ENCODE measurements at regions not wholly inside any gene's neighbourhood (a gene's known extent, or its start where the extent isn't known, plus 50 kb on each side); places are given as distances from the start of the nearest gene placed in this dataset.

DNA sequence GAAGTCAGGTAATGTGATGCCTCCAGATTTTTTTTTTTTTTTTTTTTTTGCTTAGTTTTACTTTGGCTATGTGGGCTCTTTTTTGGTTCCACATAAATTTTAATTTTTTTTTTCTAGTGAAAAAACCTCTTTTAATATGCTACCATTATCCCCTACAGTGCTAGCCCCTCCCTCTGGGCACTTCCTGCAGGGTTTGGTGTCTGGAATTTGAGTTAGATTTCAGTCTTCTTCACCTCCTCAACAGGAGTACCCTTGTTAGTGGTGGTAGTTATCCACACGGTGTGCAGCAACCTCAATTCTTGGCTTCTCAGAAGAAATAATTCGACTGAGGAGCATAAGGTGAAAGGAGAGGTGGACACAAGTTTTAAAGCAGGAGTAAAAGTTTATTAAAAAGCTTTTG is 128.8 kb upstream of the SYNCRIP start:
- Histone ChIP-seq H2AK5ac (ENCODE audit: insufficient read length, low read length) (no peak overlapping the region), H3K4me1 (ENCODE audit: insufficient read depth, low read length) (no peaks in the 10 kb centered on the region; the same call in 1 of the 2 replicates), H3K23ac (ENCODE audit: insufficient read length, low read depth, low read length) (no peak overlapping the region), H3K27ac (ENCODE audit: insufficient read length, low read depth, low read length) (no peak overlapping the region), H4K5ac (ENCODE audit: insufficient read length, low read depth, low read length) (no peak overlapping the region), H3K27me3 (ENCODE audit: insufficient read depth, low read length) (no peaks in the 10 kb centered on the region), H2BK120ac (ENCODE audit: low read depth, low read length, poor library complexity, severe bottlenecking) (no peak overlapping the region), H3K23me2 (ENCODE audit: insufficient read length, low read depth, low read length, poor library complexity, severe bottlenecking) (no peaks in the 10 kb centered on the region), H3T11ph (ENCODE audit: low read length) (no peak overlapping the region), H3K56ac (ENCODE audit: insufficient read length, low read depth, low read length) (no peak overlapping the region), H4K20me1 (ENCODE audit: control insufficient read depth, insufficient read depth, insufficient read length) (no peaks in the 10 kb centered on the region), H2AFZ (ENCODE audit: low read length) (no peak overlapping the region), H2BK20ac (ENCODE audit: low read depth, low read length, poor library complexity, severe bottlenecking) (no peak overlapping the region), H4K91ac (ENCODE audit: insufficient read length, low read depth, low read length) (no peak overlapping the region), H2BK12ac (ENCODE audit: insufficient read length, low read depth, low read length) (no peak overlapping the region), H3K14ac (ENCODE audit: insufficient read depth, low read length) (no peak overlapping the region), H3K4ac (ENCODE audit: low read depth, low read length) (no peak overlapping the region), H3K79me1 (ENCODE audit: insufficient read depth, low read depth, low read length, poor library complexity, severe bottlenecking) (no peaks in the 10 kb centered on the region), H4K8ac (replicated peaks; ENCODE audit: insufficient read length, low read depth, low read length) (no peak overlapping the region), H2BK5ac (ENCODE audit: insufficient read length, low read length) (no peak overlapping the region), H3K18ac (ENCODE audit: insufficient read length, low read depth, low read length) (no peak overlapping the region), H3K9me3 (ENCODE audit: control insufficient read depth, low read depth, low read length) (no peaks in the 10 kb centered on the region), H2BK15ac (ENCODE audit: low read depth, low read length) (no peak overlapping the region), H3K79me2 (ENCODE audit: insufficient read depth, low read length) (no peaks in the 10 kb centered on the region), H3K9ac (ENCODE audit: extremely low read depth, insufficient read length, low read length) (no peak overlapping the region), H3K4me2 (ENCODE audit: insufficient read depth, insufficient read length, low read length) (no peak overlapping the region)
- no peak overlapping the region for H3K4me3 Mint-ChIP-seq
- WGBS (ENCODE audit: extremely low coverage, insufficient read length, low lambda C conversion rate), result no CpG with 5 or more reads among the region's 2 CpGs
- H3K27me3 Mint-ChIP-seq (ENCODE audit: low read depth), result no peaks in the 10 kb centered on the region; the same call in none of the 2 replicates
- peaks cover 0 to 8% (median 5%) of the 10 kb centered on the region in 3 experiments; a peak in 2 of 7 replicates for H3K36me3 Mint-ChIP-seq (ENCODE audit: insufficient read depth in 1 of 3, low read depth in 3 of 3)
- peaks cover 1 to 13% of the 10 kb centered on the region in 2 experiments; a peak in 4 of 5 replicates for H3K9me3 Mint-ChIP-seq
- no peak overlapping the region; a peak in 1 of 7 replicates for H3K27ac Mint-ChIP-seq
- TF ChIP-seq, protein P1, sequence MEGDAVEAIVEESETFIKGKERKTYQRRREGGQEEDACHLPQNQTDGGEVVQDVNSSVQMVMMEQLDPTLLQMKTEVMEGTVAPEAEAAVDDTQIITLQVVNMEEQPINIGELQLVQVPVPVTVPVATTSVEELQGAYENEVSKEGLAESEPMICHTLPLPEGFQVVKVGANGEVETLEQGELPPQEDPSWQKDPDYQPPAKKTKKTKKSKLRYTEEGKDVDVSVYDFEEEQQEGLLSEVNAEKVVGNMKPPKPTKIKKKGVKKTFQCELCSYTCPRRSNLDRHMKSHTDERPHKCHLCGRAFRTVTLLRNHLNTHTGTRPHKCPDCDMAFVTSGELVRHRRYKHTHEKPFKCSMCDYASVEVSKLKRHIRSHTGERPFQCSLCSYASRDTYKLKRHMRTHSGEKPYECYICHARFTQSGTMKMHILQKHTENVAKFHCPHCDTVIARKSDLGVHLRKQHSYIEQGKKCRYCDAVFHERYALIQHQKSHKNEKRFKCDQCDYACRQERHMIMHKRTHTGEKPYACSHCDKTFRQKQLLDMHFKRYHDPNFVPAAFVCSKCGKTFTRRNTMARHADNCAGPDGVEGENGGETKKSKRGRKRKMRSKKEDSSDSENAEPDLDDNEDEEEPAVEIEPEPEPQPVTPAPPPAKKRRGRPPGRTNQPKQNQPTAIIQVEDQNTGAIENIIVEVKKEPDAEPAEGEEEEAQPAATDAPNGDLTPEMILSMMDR (conservative IDR thresholded peaks at IDR 0.05), result no peak
- H3K4me1 Mint-ChIP-seq, result peaks cover 9 to 10% of the 10 kb centered on the region in 2 experiments
- no peak for DNase-seq
